GM12864 (cell line): ENCODE measurements at regions not wholly inside any gene's neighbourhood (a gene's known extent, or its start where the extent isn't known, plus 50 kb on each side); places are given as distances from the start of the nearest gene placed in this dataset.

Experiments used
- DNase-seq: peaks from one replicate; pipeline ENCODE4 v3.0.0-alpha.2; 2011; ENCODE audit warnings: low read depth
- H3K4me3 ChIP-seq: 2 replicates; pipeline ENCODE4 v1.5.1; 2011; ENCODE audit warnings: mild to moderate bottlenecking, low read depth, low read length, control low read depth
- CTCF ChIP-seq: IDR thresholded peaks from 2 replicates; pipeline ENCODE4 v1.5.1; 2011; ENCODE audit warnings: low read depth, mild to moderate bottlenecking, moderate library complexity, low read length, control low read depth, inconsistent platforms; ENCODE audit errors: missing control alignments

DNA sequence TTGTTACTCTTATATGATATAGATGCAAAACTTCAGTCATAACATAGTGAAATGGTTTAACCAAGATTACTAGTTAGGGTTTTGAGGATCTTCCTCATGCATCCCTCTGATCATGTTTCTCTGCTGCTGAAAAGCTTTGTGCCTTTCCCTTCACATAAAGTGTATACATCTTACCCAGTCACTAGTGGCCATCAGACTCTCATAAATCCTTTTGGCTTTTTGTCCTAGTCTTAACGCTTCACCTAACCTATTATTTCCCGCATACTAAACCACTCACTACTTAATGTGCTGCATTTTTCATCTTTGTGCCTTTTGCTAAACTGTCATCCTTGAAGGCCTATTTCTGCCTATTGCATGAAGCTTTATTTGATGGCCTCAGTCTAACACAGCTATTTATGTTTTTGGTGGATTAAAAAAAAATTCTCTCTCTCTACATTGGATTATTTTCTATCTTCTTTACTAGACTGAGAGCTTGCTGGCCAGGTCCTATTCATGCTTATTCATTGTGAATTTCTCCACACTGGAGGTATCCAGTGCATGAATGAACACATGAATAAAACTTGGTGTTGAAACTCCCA, 717.6 kb upstream of the GOLIM4 start:
- TF ChIP-seq CTCF = no peak
- DNase-seq = no peak
- no peak overlapping the region for H3K4me3 ChIP-seq

GRCh38 chr3:168812234-168812633, 716.5 kb upstream of the GOLIM4 start:
- DNase-seq = no peak
- H3K4me3 ChIP-seq = no peak overlapping the region
- no peak for TF ChIP-seq CTCF

DNA sequence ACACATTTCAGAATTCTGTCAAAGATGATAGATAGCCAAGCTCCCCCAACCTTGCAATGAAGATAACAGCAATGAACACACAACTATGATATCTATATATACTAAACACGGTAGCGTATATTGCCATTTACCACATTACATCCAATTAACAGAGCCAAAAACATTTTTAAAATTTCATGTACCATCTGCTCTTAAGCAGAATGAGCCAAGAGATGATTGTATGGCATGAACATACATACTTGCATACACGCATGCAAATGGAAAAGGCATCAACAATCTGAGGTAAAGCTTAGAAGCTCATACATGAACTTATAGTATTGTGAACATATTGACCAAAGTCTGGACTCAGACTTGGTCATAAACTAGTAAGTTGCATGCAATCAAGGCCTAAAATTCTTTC, 712.9 kb upstream of the GOLIM4 start:
- no peak overlapping the region for H3K4me3 ChIP-seq
- DNase-seq = no peak
- no peak for TF ChIP-seq CTCF

DNA sequence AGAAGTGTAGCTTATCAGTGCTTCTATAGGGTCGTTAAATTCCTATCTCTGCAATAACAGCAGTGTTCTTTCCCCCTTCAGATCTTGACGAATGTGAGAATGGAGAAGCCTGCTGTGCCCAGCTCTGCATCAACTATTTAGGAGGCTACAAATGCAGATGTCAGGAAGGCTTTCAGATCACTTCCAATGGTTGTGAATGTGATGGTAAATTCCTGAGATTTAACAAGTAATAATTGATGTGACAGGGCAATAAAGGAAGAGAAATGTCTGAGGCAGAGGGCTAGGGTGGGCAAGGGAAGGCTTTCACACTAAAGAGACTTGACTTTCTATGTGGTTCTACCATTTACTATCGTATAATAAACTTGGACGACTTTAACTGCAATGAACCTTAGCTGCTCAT, 711.7 kb upstream of the GOLIM4 start:
- no peak for TF ChIP-seq CTCF
- H3K4me3 ChIP-seq = no peak overlapping the region
- no peak for DNase-seq

GRCh38 chr3:168806871-168807270, 711.1 kb upstream of the GOLIM4 start:
- TF ChIP-seq CTCF = no peak
- no peak overlapping the region for H3K4me3 ChIP-seq
- DNase-seq = no peak

DNA sequence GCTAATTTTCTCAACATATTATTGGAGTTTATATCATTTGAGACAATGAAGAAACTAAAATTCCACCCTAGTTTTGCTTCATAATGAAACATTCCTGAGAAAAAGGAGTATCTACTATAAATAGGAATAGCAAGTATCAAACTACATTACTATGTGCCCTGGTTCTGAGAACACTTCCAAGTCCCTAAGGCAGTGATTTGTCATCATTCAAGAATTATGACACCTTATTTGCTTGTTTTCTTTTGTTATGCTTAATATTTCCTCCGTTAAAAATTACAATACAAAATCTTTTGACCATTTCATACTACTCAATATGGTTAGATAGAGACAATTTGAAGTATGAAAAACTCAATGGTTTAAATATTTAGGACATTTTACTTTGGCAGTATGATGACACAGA, 707.8 kb upstream of the GOLIM4 start:
- TF ChIP-seq CTCF = no peak
- H3K4me3 ChIP-seq = no peak overlapping the region

DNA sequence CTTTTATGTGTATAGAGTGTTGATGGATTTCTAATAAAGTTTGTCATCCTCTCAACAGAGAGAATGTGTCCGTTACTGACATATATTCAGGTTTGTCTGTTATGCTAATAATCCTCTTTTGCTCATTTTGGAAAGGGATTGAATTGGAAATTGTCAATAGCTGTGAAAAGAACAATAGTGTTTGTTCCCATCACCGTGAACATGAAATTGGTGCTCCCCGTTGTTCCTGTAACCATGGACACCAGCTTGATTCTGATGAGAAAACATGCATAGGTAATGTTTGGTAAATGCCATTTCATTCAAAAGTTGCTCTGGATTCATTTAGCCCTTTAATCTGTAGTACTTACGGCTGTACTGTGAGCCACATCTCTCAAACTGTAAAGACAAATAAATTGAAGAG, 707.0 kb upstream of the GOLIM4 start:
- DNase-seq = no peak
- TF ChIP-seq CTCF = no peak
- H3K4me3 ChIP-seq = no peak overlapping the region

More for the DNA sequence above, 707.8 kb upstream of the GOLIM4 start:
- DNase-seq = no peak
